Aorta (tissue), 5 donors: ENCODE measurements at regions not wholly inside any gene's neighbourhood (a gene's known extent, or its start where the extent isn't known, plus 50 kb on each side); places are given as distances from the start of the nearest gene placed in this dataset.

ENCODE experiments used
- ATAC-seq: fragments of 200-7000 bp; cut with Tn5 transposase; one replicate; pipeline ENCODE4 v1.9.1; 2022; ENCODE audit warnings: moderate library complexity; ENCODE audit not compliant: low FRiP score
- DNase-seq, 2 donors: peaks; one replicate each; pipeline ENCODE4 v3.0.0-alpha.2; 2020
- H3K27ac ChIP-seq, 2 donors: one replicate each; pipeline ENCODE4 v1.5.1; 2013; ENCODE audit warnings: low read length in 2 of 2, mild to moderate bottlenecking in 2 of 2, moderate library complexity in 2 of 2, control low read depth in 1 of 2, inconsistent platforms in 1 of 2, low read depth in 1 of 2
- H3K27me3 ChIP-seq, 2 donors: one replicate each; pipeline ENCODE4 v1.6.1; 2013; ENCODE audit warnings: control low read depth in 1 of 2, low read length in 1 of 2, mild to moderate bottlenecking in 1 of 2, moderate library complexity in 1 of 2; ENCODE audit not compliant: insufficient read depth in 2 of 2, control insufficient read depth in 1 of 2
- H3K36me3 ChIP-seq, 2 donors: one replicate each; pipeline ENCODE4 v1.6.1; 2013; ENCODE audit warnings: control low read depth in 1 of 2, low read length in 1 of 2, mild to moderate bottlenecking in 1 of 2; ENCODE audit not compliant: insufficient read depth in 2 of 2, control insufficient read depth in 1 of 2
- H3K4me1 ChIP-seq, 2 donors: one replicate each; pipeline ENCODE4 v1.6.1; 2013; ENCODE audit warnings: low read length in 2 of 2, control low read depth in 1 of 2, mild to moderate bottlenecking in 1 of 2, moderate library complexity in 1 of 2; ENCODE audit not compliant: insufficient read depth in 2 of 2, control insufficient read depth in 1 of 2
- H3K4me3 ChIP-seq, 2 donors: one replicate each; pipeline ENCODE4 v1.5.1; 2013; ENCODE audit warnings: low read length in 2 of 2, control low read depth in 1 of 2, mild to moderate bottlenecking in 1 of 2
- H3K9me3 ChIP-seq: one replicate; pipeline ENCODE4 v1.6.1; 2013; ENCODE audit warnings: mild to moderate bottlenecking, low read length; ENCODE audit not compliant: control insufficient read depth
- WGBS, 2 donors: extraction: QIAGEN DNeasy Blood & Tissue Kit; methylation state at CpG; one replicate each; pipeline ENCODE4 v1.1.7; 2013; 5-methylcytosine and 5-hydroxymethylcytosine counted together
- intact Hi-C, 2 donors: fragments of 100-400 bp; cut with DNase I; formaldehyde crosslinking; loops; one replicate each; pipeline versions ENCODE4 v1.14.2 to v1.15.0; 2022
- donor health status: healthy with polysubstance abuse.
- donor health status: Bipolar disorder and iron deficiency.
- donor health status: DM: no; HTN: no; CAD: no.
- donor health status: DM: no; HTN: no; CAD: no.
- donor health status: DM: yes; HTN: yes; CAD: no.

GRCh38 chr13:109281017-109281902, 505.1 kb downstream of the IRS2 start:
- no peak for DNase-seq
- H3K27me3 ChIP-seq, result no peaks in the 10 kb centered on the region
- intact Hi-C loops, result no loop called here
- 57 to 63% methylated on average over 11 of the region's 11 CpGs for WGBS, 2 donors
- H3K4me1 ChIP-seq, result no peaks in the 10 kb centered on the region
- H3K9me3 ChIP-seq, result no peaks in the 10 kb centered on the region
- ATAC-seq, result no peak
- no peak overlapping the region for H3K27ac ChIP-seq
- H3K4me3 ChIP-seq, result no peak overlapping the region
- H3K36me3 ChIP-seq, result no peaks in the 10 kb centered on the region

GRCh38 chr13:109276261-109276660, 510.1 kb downstream of the IRS2 start:
- H3K27me3 ChIP-seq, result no peaks in the 10 kb centered on the region
- H3K9me3 ChIP-seq, result no peaks in the 10 kb centered on the region
- no peaks in the 10 kb centered on the region for H3K4me1 ChIP-seq
- intact Hi-C loops, result no loop called here
- H3K36me3 ChIP-seq, result no peaks in the 10 kb centered on the region
- H3K4me3 ChIP-seq, result no peak overlapping the region
- ATAC-seq, result no peak
- 91 to 92% methylated on average over 4 of the region's 4 CpGs for WGBS, 2 donors
- no peak for DNase-seq
- H3K27ac ChIP-seq, result no peak overlapping the region

GRCh38 chr13:109275852-109276251, 510.5 kb downstream of the IRS2 start:
- H3K27me3 ChIP-seq, result no peaks in the 10 kb centered on the region
- H3K9me3 ChIP-seq, result no peaks in the 10 kb centered on the region

GRCh38 chr13:109275139-109275745, 511.1 kb downstream of the IRS2 start:
- Histone ChIP-seq H3K4me3 (no peak overlapping the region), H3K27me3 (no peaks in the 10 kb centered on the region), H3K4me1 (no peaks in the 10 kb centered on the region), H3K27ac (no peak overlapping the region), H3K9me3 (no peaks in the 10 kb centered on the region), H3K36me3 (no peaks in the 10 kb centered on the region)
- ATAC-seq (no peak), DNase-seq (no peak)
- 90 to 93% methylated on average over 11 of the region's 11 CpGs for WGBS, 2 donors
- intact Hi-C loops, result no loop called here

More at GRCh38 chr13:109275852-109276251, 510.5 kb downstream of the IRS2 start:
- H3K36me3 ChIP-seq, result no peaks in the 10 kb centered on the region
- no peak overlapping the region for H3K27ac ChIP-seq
- intact Hi-C loops, result no loop called here
- ATAC-seq (no peak), DNase-seq (no peak)
- H3K4me1 ChIP-seq, result no peaks in the 10 kb centered on the region
- no peak overlapping the region for H3K4me3 ChIP-seq
- 84 to 87% methylated on average over 5 of the region's 5 CpGs for WGBS, 2 donors

GRCh38 chr13:109274188-109274821, 512.1 kb downstream of the IRS2 start:
- H3K36me3 ChIP-seq, result no peaks in the 10 kb centered on the region
- WGBS, 2 donors, result 91 to 92% methylated on average over 5 of the region's 5 CpGs
- no peaks in the 10 kb centered on the region for H3K9me3 ChIP-seq
- no peak overlapping the region for H3K27ac ChIP-seq
- ATAC-seq (no peak), DNase-seq (no peak)
- intact Hi-C loops, result no loop called here
- H3K4me1 ChIP-seq, result no peaks in the 10 kb centered on the region
- H3K4me3 ChIP-seq, result no peak overlapping the region
- H3K27me3 ChIP-seq, result no peaks in the 10 kb centered on the region

- no peak overlapping the region for H3K4me3 ChIP-seq
- no peaks in the 10 kb centered on the region for H3K4me1 ChIP-seq
- no peaks in the 10 kb centered on the region for H3K9me3 ChIP-seq
- ATAC-seq (no peak), DNase-seq (no peak)
- intact Hi-C loops, result no loop called here
- 48% methylated on average over 3 of the region's 3 CpGs for WGBS, 2 donors
- no peaks in the 10 kb centered on the region for H3K36me3 ChIP-seq
- H3K27ac ChIP-seq, result no peak overlapping the region
- no peaks in the 10 kb centered on the region for H3K27me3 ChIP-seq
These were observed 513.0 kb downstream of the IRS2 start for GRCh38 chr13:109273326-109273751.

GRCh38 chr13:109272595-109273325, 513.6 kb downstream of the IRS2 start:
- intact Hi-C loops, result no loop called here
- WGBS, 2 donors, result 76 to 78% methylated on average over 6 of the region's 6 CpGs
- Histone ChIP-seq H3K4me3 (no peak overlapping the region), H3K9me3 (no peaks in the 10 kb centered on the region), H3K27ac (no peak overlapping the region), H3K4me1 (no peaks in the 10 kb centered on the region), H3K27me3 (no peaks in the 10 kb centered on the region), H3K36me3 (no peaks in the 10 kb centered on the region)
- no peak for DNase-seq
- no peak for ATAC-seq
